ENCODE measurements at regions not wholly inside any gene's neighbourhood (a gene's known extent, or its start where the extent isn't known, plus 50 kb on each side); places are given as distances from the start of the nearest gene placed in this dataset.

DNA sequence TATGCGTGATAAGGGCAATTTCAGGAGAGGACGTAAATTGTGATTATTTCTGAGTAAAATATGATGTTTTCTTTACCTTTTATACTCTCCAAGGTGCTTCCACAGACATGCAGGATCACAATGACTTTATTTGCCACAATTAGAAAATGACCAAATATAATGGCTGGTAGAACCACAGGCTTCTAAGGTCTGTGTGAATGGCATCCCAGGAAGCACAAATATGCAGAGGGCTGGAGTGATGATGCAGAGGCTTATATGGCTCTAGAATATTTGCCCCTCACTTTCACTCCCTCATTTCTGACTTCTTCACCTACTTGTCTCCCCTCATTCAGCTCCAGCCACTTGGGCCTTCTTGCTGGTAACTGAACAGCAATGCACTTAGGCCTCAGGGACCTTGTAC lies 502.1 kb upstream of the MAP3K7 start:
- no peak overlapping the region for H3K27ac ChIP-seq (ENCODE audit: low read length)
- no peaks in the 10 kb centered on the region for H3F3A ChIP-seq (ENCODE audit: insufficient read depth, low read length, poor library complexity, severe bottlenecking)
- H3K4me3 ChIP-seq (ENCODE audit: low read length): no peak overlapping the region
- no peak overlapping the region for H2AFZ ChIP-seq (ENCODE audit: low read depth, low read length)
- no peaks in the 10 kb centered on the region for H4K20me1 ChIP-seq (ENCODE audit: insufficient read depth)
- H3K4me2 ChIP-seq (ENCODE audit: low read length): no peak overlapping the region
- H3K9ac ChIP-seq (ENCODE audit: low read length): no peak overlapping the region
- no peaks in the 10 kb centered on the region for H3K9me3 ChIP-seq (ENCODE audit: low read length)
- H3K36me3 ChIP-seq (ENCODE audit: insufficient read depth, low read length): no peaks in the 10 kb centered on the region
- H3K9me2 ChIP-seq (ENCODE audit: insufficient read depth, low read length): no peaks in the 10 kb centered on the region
- no peaks in the 10 kb centered on the region for H3K79me2 ChIP-seq (replicated peaks; ENCODE audit: insufficient read depth, low read length)
- H3K27me3 ChIP-seq (ENCODE audit: insufficient read depth, low read depth, low read length): no peaks in the 10 kb centered on the region
- TF ChIP-seq POLR2AphosphoS5 (IDR thresholded peaks at IDR 0.05): no peak
- no peak for TF ChIP-seq TAF1 (IDR thresholded peaks at IDR 0.05; ENCODE audit: low read depth)
- TF ChIP-seq, protein P1, sequence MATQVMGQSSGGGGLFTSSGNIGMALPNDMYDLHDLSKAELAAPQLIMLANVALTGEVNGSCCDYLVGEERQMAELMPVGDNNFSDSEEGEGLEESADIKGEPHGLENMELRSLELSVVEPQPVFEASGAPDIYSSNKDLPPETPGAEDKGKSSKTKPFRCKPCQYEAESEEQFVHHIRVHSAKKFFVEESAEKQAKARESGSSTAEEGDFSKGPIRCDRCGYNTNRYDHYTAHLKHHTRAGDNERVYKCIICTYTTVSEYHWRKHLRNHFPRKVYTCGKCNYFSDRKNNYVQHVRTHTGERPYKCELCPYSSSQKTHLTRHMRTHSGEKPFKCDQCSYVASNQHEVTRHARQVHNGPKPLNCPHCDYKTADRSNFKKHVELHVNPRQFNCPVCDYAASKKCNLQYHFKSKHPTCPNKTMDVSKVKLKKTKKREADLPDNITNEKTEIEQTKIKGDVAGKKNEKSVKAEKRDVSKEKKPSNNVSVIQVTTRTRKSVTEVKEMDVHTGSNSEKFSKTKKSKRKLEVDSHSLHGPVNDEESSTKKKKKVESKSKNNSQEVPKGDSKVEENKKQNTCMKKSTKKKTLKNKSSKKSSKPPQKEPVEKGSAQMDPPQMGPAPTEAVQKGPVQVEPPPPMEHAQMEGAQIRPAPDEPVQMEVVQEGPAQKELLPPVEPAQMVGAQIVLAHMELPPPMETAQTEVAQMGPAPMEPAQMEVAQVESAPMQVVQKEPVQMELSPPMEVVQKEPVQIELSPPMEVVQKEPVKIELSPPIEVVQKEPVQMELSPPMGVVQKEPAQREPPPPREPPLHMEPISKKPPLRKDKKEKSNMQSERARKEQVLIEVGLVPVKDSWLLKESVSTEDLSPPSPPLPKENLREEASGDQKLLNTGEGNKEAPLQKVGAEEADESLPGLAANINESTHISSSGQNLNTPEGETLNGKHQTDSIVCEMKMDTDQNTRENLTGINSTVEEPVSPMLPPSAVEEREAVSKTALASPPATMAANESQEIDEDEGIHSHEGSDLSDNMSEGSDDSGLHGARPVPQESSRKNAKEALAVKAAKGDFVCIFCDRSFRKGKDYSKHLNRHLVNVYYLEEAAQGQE (IDR thresholded peaks at IDR 0.05; ENCODE audit: borderline replicate concordance): no peak
- no peak for TF ChIP-seq MXI1 (conservative IDR thresholded peaks at IDR 0.05; ENCODE audit: poor library complexity, severe bottlenecking)
- no peak for TF ChIP-seq EP300 (conservative IDR thresholded peaks at IDR 0.05; ENCODE audit: poor library complexity, severe bottlenecking)
- TF ChIP-seq EZH2 (IDR thresholded peaks at IDR 0.05; ENCODE audit: borderline replicate concordance, insufficient read depth, low read length, poor library complexity, severe bottlenecking): no peak
- TF ChIP-seq, protein P2, sequence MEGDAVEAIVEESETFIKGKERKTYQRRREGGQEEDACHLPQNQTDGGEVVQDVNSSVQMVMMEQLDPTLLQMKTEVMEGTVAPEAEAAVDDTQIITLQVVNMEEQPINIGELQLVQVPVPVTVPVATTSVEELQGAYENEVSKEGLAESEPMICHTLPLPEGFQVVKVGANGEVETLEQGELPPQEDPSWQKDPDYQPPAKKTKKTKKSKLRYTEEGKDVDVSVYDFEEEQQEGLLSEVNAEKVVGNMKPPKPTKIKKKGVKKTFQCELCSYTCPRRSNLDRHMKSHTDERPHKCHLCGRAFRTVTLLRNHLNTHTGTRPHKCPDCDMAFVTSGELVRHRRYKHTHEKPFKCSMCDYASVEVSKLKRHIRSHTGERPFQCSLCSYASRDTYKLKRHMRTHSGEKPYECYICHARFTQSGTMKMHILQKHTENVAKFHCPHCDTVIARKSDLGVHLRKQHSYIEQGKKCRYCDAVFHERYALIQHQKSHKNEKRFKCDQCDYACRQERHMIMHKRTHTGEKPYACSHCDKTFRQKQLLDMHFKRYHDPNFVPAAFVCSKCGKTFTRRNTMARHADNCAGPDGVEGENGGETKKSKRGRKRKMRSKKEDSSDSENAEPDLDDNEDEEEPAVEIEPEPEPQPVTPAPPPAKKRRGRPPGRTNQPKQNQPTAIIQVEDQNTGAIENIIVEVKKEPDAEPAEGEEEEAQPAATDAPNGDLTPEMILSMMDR (IDR thresholded peaks at IDR 0.05; ENCODE audit: poor library complexity, severe bottlenecking): no peak
- no peak for TF ChIP-seq SMC3 (conservative IDR thresholded peaks at IDR 0.05; ENCODE audit: poor library complexity)
- TF ChIP-seq RAD21 (conservative IDR thresholded peaks at IDR 0.05): no peak

DNA sequence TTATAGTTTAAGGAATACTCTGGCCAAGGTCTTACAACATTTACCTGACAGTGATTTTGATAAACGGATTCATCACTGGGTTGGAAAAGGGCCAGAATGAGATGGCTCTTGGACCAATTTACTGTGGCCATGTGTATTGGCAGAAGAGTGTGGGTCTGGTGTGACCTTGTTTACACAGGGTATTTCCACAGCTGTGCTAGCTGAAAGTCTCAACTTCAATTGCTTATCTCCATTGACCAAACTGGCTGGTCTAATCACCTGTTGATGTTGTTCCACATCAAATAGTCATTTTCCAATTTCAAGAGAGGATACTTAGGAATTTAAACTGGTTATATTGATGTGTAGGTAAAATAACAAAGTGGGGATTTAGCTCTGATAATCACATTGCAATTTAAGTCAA lies 501.6 kb upstream of the MAP3K7 start:
- Histone ChIP-seq H3K4me2 (ENCODE audit: low read length) (no peak overlapping the region), H3K27me3 (ENCODE audit: insufficient read depth, low read depth, low read length) (no peaks in the 10 kb centered on the region), H3K4me3 (ENCODE audit: low read length) (no peak overlapping the region), H3F3A (ENCODE audit: insufficient read depth, low read length, poor library complexity, severe bottlenecking) (no peaks in the 10 kb centered on the region), H3K9me3 (ENCODE audit: low read length) (no peaks in the 10 kb centered on the region), H3K9me2 (ENCODE audit: insufficient read depth, low read length) (no peaks in the 10 kb centered on the region), H2AFZ (ENCODE audit: low read depth, low read length) (no peak overlapping the region), H3K27ac (ENCODE audit: low read length) (no peak overlapping the region), H3K36me3 (ENCODE audit: insufficient read depth, low read length) (no peaks in the 10 kb centered on the region), H4K20me1 (ENCODE audit: insufficient read depth) (no peaks in the 10 kb centered on the region), H3K9ac (ENCODE audit: low read length) (no peak overlapping the region), H3K79me2 (replicated peaks; ENCODE audit: insufficient read depth, low read length) (no peaks in the 10 kb centered on the region)
- no peak for TF ChIP-seq TAF1 (IDR thresholded peaks at IDR 0.05; ENCODE audit: low read depth)
- TF ChIP-seq POLR2AphosphoS5 (IDR thresholded peaks at IDR 0.05): no peak
- no peak for TF ChIP-seq MXI1 (conservative IDR thresholded peaks at IDR 0.05; ENCODE audit: poor library complexity, severe bottlenecking)
- TF ChIP-seq, protein P1 (IDR thresholded peaks at IDR 0.05; ENCODE audit: borderline replicate concordance): no peak
- TF ChIP-seq, protein P2 (IDR thresholded peaks at IDR 0.05; ENCODE audit: poor library complexity, severe bottlenecking): no peak
- no peak for TF ChIP-seq RAD21 (conservative IDR thresholded peaks at IDR 0.05)
- no peak for TF ChIP-seq EP300 (conservative IDR thresholded peaks at IDR 0.05; ENCODE audit: poor library complexity, severe bottlenecking)
- no peak for TF ChIP-seq EZH2 (IDR thresholded peaks at IDR 0.05; ENCODE audit: borderline replicate concordance, insufficient read depth, low read length, poor library complexity, severe bottlenecking)
- TF ChIP-seq SMC3 (conservative IDR thresholded peaks at IDR 0.05; ENCODE audit: poor library complexity): no peak
